T-cell (primary cell): ENCODE measurements at regions not wholly inside any gene's neighbourhood (a gene's known extent, or its start where the extent isn't known, plus 50 kb on each side); places are given as distances from the start of the nearest gene placed in this dataset.

Experiments used
- ATAC-seq, 4 experiments: fragments of 200-7000 bp in 3 of 4; fragments of 150-1000 bp in 1 of 4; cut with Tn5 transposase; replicated peaks in 1 of 4; 1 replicate in 3 of 4; 2 replicates in 1 of 4; pipeline ENCODE4 v1.10.0; 2021; ENCODE audit warnings: moderate library complexity in 3 of 4, mild to moderate bottlenecking in 2 of 4, moderate number of reproducible peaks in 1 of 4
- CTCF ChIA-PET, 2 donors: fragments of 300-600 bp; sonication (Branson Sonifier 250); formaldehyde crosslinking; loops; one replicate each; lab custom pipeline; 2022; ENCODE audit warnings: antibody characterized with exemption in 2 of 2; lab: Charles Lee
- POLR2A ChIA-PET, 2 donors: fragments of 300-600 bp; sonication (Branson Sonifier 250); formaldehyde crosslinking; loops; one replicate each; lab custom pipeline; 2022; ENCODE audit warnings: antibody characterized with exemption in 2 of 2; lab: Charles Lee
- DNase-seq, 35 experiments: peaks; one replicate each; pipeline versions ENCODE4 v3.0.0 to v3.0.0-alpha.2; 2013 to 2023
- H3K27ac ChIP-seq: one replicate; pipeline ENCODE4 v1.5.1; 2013; ENCODE audit warnings: low read length
- H3K27me3 ChIP-seq, 2 experiments: replicated peaks in 1 of 2; 1 replicate in 1 of 2; 2 replicates in 1 of 2; pipeline versions ENCODE4 v1.6.1 to v1.7.0; 2013; ENCODE audit warnings: low read length in 1 of 2, mixed read lengths in 1 of 2; ENCODE audit not compliant: control insufficient read depth in 2 of 2, insufficient read depth in 2 of 2; ENCODE audit errors: extremely low read depth in 1 of 2
- H3K36me3 ChIP-seq, 2 donors: 1 replicate in 1 of 2; 2 replicates in 1 of 2; pipeline versions ENCODE4 v1.6.1 to v1.7.0; 2013; ENCODE audit warnings: low read length in 1 of 2; ENCODE audit not compliant: control insufficient read depth in 2 of 2, insufficient read depth in 1 of 2; ENCODE audit errors: extremely low read depth in 1 of 2
- H3K4me1 ChIP-seq, 2 experiments: 1 replicate in 1 of 2; 2 replicates in 1 of 2; pipeline versions ENCODE4 v1.6.1 to v1.7.0; 2013; ENCODE audit warnings: low read length in 2 of 2, mixed read lengths in 1 of 2; ENCODE audit not compliant: insufficient read depth in 2 of 2, control insufficient read depth in 1 of 2; ENCODE audit errors: extremely low read depth in 1 of 2
- H3K4me3 ChIP-seq, 2 donors: 1 replicate in 1 of 2; 2 replicates in 1 of 2; pipeline versions ENCODE4 v1.5.1 to v1.7.0; 2013; ENCODE audit warnings: mild to moderate bottlenecking in 2 of 2, low read length in 1 of 2, moderate library complexity in 1 of 2; ENCODE audit not compliant: control insufficient read depth in 1 of 2; ENCODE audit errors: extremely low read depth in 1 of 2
- H3K9me3 ChIP-seq: 2 replicates; pipeline ENCODE4 v1.7.0; 2013
- H3K27ac Mint-ChIP-seq, 2 donors: one replicate each; pipeline ENCODE4 v1.8.0; 2020 to 2021; ENCODE audit warnings: mild to moderate bottlenecking in 2 of 2, mixed read lengths in 2 of 2
- H3K27me3 Mint-ChIP-seq, 2 donors: one replicate each; pipeline ENCODE4 v1.8.0; 2021 to 2022; ENCODE audit warnings: mixed read lengths in 2 of 2
- H3K36me3 Mint-ChIP-seq: one replicate; pipeline ENCODE4 v1.8.0; 2021; ENCODE audit warnings: mixed read lengths
- H3K4me1 Mint-ChIP-seq, 3 donors: one replicate each; pipeline ENCODE4 v1.8.0; 2020 to 2022; ENCODE audit warnings: mixed read lengths in 3 of 3, mild to moderate bottlenecking in 1 of 3
- H3K4me3 Mint-ChIP-seq, 3 donors: one replicate each; pipeline ENCODE4 v1.8.0; 2020 to 2022; ENCODE audit warnings: mild to moderate bottlenecking in 3 of 3, mixed read lengths in 3 of 3, moderate library complexity in 3 of 3
- H3K9me3 Mint-ChIP-seq, 3 donors: one replicate each; pipeline ENCODE4 v1.8.0; 2020 to 2022; ENCODE audit warnings: mixed read lengths in 3 of 3
- WGBS: methylation state at CpG from one replicate; pipeline ENCODE4 v1.1.5; 2013; ENCODE audit warnings: missing lambda C conversion rate; ENCODE audit not compliant: insufficient coverage; 5-methylcytosine and 5-hydroxymethylcytosine counted together

GRCh38 chr2:34105006-34105767 lies 506.1 kb upstream of the FAM98A start:
- peaks cover 0 to 2% of the 10 kb centered on the region in 2 donors for H3K27me3 Mint-ChIP-seq
- no peaks in the 10 kb centered on the region for H3K4me1 Mint-ChIP-seq
- H3K36me3 ChIP-seq, result no peaks in the 10 kb centered on the region
- H3K4me3 ChIP-seq, result no peak overlapping the region
- no peaks in the 10 kb centered on the region for H3K36me3 Mint-ChIP-seq
- H3K4me3 Mint-ChIP-seq, result no peak overlapping the region
- no peak for ATAC-seq
- H3K9me3 Mint-ChIP-seq, result no peaks in the 10 kb centered on the region
- CTCF ChIA-PET, result interaction anchor here (1.0 kb wide), 2 partner anchors 9 to 10 kb away, joined by 3 to 4 read pairs; no protein-coding TSS in a partner anchor
- H3K27me3 ChIP-seq, result no peaks in the 10 kb centered on the region
- no peak overlapping the region for H3K27ac ChIP-seq
- no peaks in the 10 kb centered on the region for H3K4me1 ChIP-seq
- no peaks in the 10 kb centered on the region for H3K9me3 ChIP-seq
- H3K27ac Mint-ChIP-seq, result no peak overlapping the region
- WGBS, result no CpG with 5 or more reads among the region's 5 CpGs
- POLR2A ChIA-PET, result no interaction called here
- DNase-seq, result no peak

GRCh38 chr2:34104601-34105000 lies 505.5 kb upstream of the FAM98A start:
- H3K4me1 ChIP-seq, result no peaks in the 10 kb centered on the region
- H3K4me3 ChIP-seq, result no peak overlapping the region
- Mint-ChIP-seq H3K27ac (no peak overlapping the region), H3K4me1 (no peaks in the 10 kb centered on the region), H3K9me3 (no peaks in the 10 kb centered on the region), H3K4me3 (no peak overlapping the region), H3K36me3 (no peaks in the 10 kb centered on the region), H3K27me3 (peaks cover 0 to 2% of the 10 kb centered on the region in 2 donors)
- ChIA-PET POLR2A (no interaction called here), CTCF (interaction anchor here (1.0 kb wide), 2 partner anchors 9 to 10 kb away, joined by 3 to 4 read pairs; no protein-coding TSS in a partner anchor)
- H3K9me3 ChIP-seq, result no peaks in the 10 kb centered on the region
- ATAC-seq, result no peak
- WGBS, result no CpG with 5 or more reads among the region's 1 CpG
- no peak for DNase-seq
- H3K27ac ChIP-seq, result no peak overlapping the region
- no peaks in the 10 kb centered on the region for H3K27me3 ChIP-seq
- no peaks in the 10 kb centered on the region for H3K36me3 ChIP-seq

- peaks cover 0 to 2% of the 10 kb centered on the region in 2 donors for H3K27me3 Mint-ChIP-seq
- ChIA-PET CTCF (no interaction called here), POLR2A (no interaction called here)
- no peaks in the 10 kb centered on the region for H3K4me1 Mint-ChIP-seq
- no peaks in the 10 kb centered on the region for H3K36me3 Mint-ChIP-seq
- H3K27ac ChIP-seq, result no peak overlapping the region
- no peaks in the 10 kb centered on the region for H3K36me3 ChIP-seq
- DNase-seq, result no peak
- no peak overlapping the region for H3K4me3 ChIP-seq
- no peak overlapping the region for H3K4me3 Mint-ChIP-seq
- H3K27ac Mint-ChIP-seq, result no peak overlapping the region
- H3K27me3 ChIP-seq, result no peaks in the 10 kb centered on the region
- ATAC-seq, result no peak
- H3K4me1 ChIP-seq, result no peaks in the 10 kb centered on the region
- H3K9me3 ChIP-seq, result no peaks in the 10 kb centered on the region
- no peaks in the 10 kb centered on the region for H3K9me3 Mint-ChIP-seq
- no CpG with 5 or more reads among the region's 2 CpGs for WGBS
Measured at GRCh38 chr2:34103437-34103836, 504.3 kb upstream of the FAM98A start.

- H3K36me3 ChIP-seq, result no peaks in the 10 kb centered on the region
- H3K9me3 ChIP-seq, result no peaks in the 10 kb centered on the region
- H3K4me1 ChIP-seq, result no peaks in the 10 kb centered on the region
- ChIA-PET POLR2A (no interaction called here), CTCF (no interaction called here)
- Mint-ChIP-seq H3K4me1 (no peaks in the 10 kb centered on the region), H3K4me3 (no peak overlapping the region), H3K9me3 (no peaks in the 10 kb centered on the region), H3K27ac (no peak overlapping the region), H3K36me3 (no peaks in the 10 kb centered on the region), H3K27me3 (peaks cover 0 to 2% of the 10 kb centered on the region in 2 donors)
- DNase-seq (no peak), ATAC-seq (no peak)
- H3K27me3 ChIP-seq, result no peaks in the 10 kb centered on the region
- no CpG with 5 or more reads among the region's 2 CpGs for WGBS
- H3K4me3 ChIP-seq, result no peak overlapping the region
- no peak overlapping the region for H3K27ac ChIP-seq
Measured at GRCh38 chr2:34102339-34102738, 503.2 kb upstream of the FAM98A start.

GRCh38 chr2:34099377-34099776 lies 500.3 kb upstream of the FAM98A start:
- no peaks in the 10 kb centered on the region for H3K9me3 Mint-ChIP-seq
- H3K27me3 ChIP-seq, result no peaks in the 10 kb centered on the region
- H3K36me3 ChIP-seq, result no peaks in the 10 kb centered on the region
- no peak overlapping the region for H3K4me3 Mint-ChIP-seq
- ChIA-PET CTCF (no interaction called here), POLR2A (no interaction called here)
- DNase-seq (no peak), ATAC-seq (no peak)
- no CpG with 5 or more reads among the region's 2 CpGs for WGBS
- no peaks in the 10 kb centered on the region for H3K9me3 ChIP-seq
- H3K4me1 ChIP-seq, result no peaks in the 10 kb centered on the region
- no peak overlapping the region for H3K27ac Mint-ChIP-seq
- H3K4me1 Mint-ChIP-seq, result no peaks in the 10 kb centered on the region
- no peaks in the 10 kb centered on the region for H3K36me3 Mint-ChIP-seq
- no peak overlapping the region for H3K27ac ChIP-seq
- H3K4me3 ChIP-seq, result no peak overlapping the region
- peaks cover 0 to 2% of the 10 kb centered on the region in 2 donors for H3K27me3 Mint-ChIP-seq

- ATAC-seq, result no peak
- POLR2A ChIA-PET, result no interaction called here
Measured at GRCh38 chr2:34098256-34098655, 499.2 kb upstream of the FAM98A start.

More at GRCh38 chr2:34098256-34098655, 499.2 kb upstream of the FAM98A start:
- H3K27ac ChIP-seq, result no peak overlapping the region
- no peak overlapping the region for H3K27ac Mint-ChIP-seq
- no peaks in the 10 kb centered on the region for H3K9me3 ChIP-seq
- no peak for DNase-seq
- H3K9me3 Mint-ChIP-seq, result no peaks in the 10 kb centered on the region
- no peaks in the 10 kb centered on the region for H3K4me1 ChIP-seq
- CTCF ChIA-PET, result no interaction called here
- H3K27me3 Mint-ChIP-seq, result no peaks in the 10 kb centered on the region
- H3K27me3 ChIP-seq, result no peaks in the 10 kb centered on the region
- H3K4me1 Mint-ChIP-seq, result no peaks in the 10 kb centered on the region
- H3K4me3 Mint-ChIP-seq, result no peak overlapping the region
- WGBS, result 31% methylated on average over 2 of the region's 2 CpGs
- no peak overlapping the region for H3K4me3 ChIP-seq
- H3K36me3 Mint-ChIP-seq, result no peaks in the 10 kb centered on the region
- no peaks in the 10 kb centered on the region for H3K36me3 ChIP-seq
